ENCODE measurements at regions not wholly inside any gene's neighbourhood (a gene's known extent, or its start where the extent isn't known, plus 50 kb on each side); places are given as distances from the start of the nearest gene placed in this dataset.
A peak's percentile ranks its signal among the peaks of the same experiment; 100 is the strongest.

DNA sequence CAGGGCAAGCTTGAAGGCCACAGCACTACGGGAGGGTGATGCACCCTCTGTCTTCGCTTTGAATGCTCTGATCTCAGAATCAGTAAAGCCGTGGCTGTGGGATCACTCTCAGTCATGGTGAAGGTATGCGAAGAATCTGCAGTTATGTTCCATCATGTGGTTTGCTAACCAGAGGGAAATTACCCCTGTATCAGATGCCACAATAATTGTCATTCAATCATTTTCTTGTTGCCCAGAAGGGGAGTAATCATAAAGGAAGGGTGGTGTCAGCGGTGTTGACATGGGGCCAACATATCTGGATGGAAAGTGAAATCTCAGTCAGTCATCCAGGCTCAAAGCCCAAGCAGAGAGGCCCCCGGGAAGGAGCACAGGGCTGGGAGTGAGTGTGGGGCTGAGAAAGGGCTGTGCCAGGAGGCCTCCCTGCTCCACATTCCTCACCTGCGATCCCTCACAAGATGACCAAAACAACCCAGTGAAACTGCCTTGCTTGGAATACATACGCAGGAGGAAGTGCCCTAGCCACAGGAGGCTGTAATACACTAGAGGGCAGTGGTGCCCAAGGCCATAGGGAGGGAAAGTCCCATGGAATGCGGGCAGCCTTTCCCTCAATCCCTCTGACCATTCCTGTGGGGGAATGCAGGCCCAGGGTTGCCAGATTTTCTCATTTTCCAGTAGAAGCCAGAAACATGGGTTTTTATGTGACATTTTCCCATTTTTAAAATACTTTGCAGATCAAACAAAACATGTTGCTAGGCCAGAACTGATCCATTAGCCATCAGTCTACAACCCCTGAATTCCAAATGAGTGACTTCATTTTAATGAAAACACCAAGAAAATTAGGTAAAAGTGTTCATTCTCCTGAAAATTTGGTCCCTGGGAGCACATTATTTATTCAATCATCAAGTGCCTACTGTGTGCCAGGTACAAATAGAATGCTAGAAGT, 95.7 kb upstream of the VANGL1 start:
- TF ChIP-seq, protein P1, sequence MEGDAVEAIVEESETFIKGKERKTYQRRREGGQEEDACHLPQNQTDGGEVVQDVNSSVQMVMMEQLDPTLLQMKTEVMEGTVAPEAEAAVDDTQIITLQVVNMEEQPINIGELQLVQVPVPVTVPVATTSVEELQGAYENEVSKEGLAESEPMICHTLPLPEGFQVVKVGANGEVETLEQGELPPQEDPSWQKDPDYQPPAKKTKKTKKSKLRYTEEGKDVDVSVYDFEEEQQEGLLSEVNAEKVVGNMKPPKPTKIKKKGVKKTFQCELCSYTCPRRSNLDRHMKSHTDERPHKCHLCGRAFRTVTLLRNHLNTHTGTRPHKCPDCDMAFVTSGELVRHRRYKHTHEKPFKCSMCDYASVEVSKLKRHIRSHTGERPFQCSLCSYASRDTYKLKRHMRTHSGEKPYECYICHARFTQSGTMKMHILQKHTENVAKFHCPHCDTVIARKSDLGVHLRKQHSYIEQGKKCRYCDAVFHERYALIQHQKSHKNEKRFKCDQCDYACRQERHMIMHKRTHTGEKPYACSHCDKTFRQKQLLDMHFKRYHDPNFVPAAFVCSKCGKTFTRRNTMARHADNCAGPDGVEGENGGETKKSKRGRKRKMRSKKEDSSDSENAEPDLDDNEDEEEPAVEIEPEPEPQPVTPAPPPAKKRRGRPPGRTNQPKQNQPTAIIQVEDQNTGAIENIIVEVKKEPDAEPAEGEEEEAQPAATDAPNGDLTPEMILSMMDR (IDR thresholded peaks at IDR 0.05; ENCODE audit: low read depth, low read length) = peak; percentile 69
- peak; percentile 66 for DNase-seq (ENCODE audit: extremely low read depth, low read depth)

DNA sequence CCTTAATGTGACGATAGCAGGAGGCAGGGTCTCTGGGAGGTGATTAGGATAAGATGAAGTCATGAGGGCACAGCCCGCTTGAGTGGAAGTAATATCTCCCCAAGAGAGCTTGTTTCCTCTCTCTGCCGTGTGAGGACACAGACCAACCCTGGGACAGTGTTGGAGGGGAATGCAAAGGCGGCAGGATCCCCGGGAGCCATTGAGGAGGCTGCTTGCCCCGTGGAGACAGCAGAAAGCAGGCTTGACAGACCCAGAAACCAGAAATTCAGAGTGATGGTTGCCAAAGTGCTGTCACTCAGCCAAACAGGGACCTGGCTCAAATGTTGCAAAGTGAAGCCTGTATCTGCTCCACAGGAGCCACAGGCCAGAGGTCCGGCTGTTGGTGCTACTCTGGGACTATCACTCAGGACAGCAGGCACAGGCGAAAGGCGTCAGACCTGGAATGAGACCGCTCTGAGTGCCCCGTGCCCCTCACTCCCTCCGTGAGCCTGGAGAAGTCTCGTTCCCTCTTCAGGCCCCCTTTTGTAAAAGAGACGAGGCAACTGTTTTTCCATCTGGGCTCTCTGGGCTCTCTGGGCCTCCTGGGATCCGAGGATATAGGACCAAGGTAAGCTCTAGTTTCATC, 96.6 kb upstream of the VANGL1 start:
- DNase-seq (ENCODE audit: extremely low read depth, low read depth) = no peak
- TF ChIP-seq, protein P1 (IDR thresholded peaks at IDR 0.05; ENCODE audit: low read depth, low read length) = no peak

DNA sequence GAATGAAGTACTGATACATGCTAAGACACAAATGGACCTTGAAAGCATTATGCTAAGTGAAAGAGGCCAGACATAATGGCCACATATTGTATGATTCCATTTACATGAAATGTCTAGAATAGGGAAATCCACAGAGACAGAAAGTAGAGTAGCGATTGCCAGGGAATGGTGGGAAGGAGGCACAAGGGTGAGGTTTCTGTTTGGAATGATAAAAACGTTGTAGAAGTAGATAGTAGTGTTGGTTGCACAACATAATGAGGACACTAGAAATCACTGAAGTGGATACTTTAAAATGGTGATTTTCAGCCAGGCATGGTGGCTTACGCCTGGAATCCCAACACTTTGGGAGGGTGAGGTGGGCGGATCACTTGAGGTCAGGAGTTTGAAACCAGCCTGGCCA, 97.6 kb upstream of the VANGL1 start:
- DNase-seq (ENCODE audit: extremely low read depth, low read depth) = no peak
- TF ChIP-seq, protein P1 (IDR thresholded peaks at IDR 0.05; ENCODE audit: low read depth, low read length) = no peak

DNA sequence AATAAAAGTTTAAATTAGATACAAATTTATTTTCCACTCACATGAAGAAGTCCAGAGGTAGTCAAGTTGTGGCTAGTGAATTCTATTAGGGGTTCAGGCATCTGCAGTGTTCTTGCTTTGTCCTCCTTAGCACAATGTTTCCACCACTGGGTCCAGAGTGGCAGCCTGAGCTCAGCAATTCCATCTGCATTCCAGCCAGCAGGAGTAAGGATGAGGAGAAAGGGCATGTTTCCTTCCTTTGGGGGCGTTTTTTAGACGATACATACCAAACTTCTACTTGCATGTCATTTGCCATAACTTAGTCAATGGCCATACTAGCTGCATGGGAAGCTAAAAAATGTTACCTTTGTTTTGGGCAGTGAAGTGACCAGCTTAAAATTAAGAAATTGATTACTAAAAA, 98.5 kb upstream of the VANGL1 start:
- TF ChIP-seq, protein P1 (IDR thresholded peaks at IDR 0.05; ENCODE audit: low read depth, low read length) = no peak
- DNase-seq (ENCODE audit: extremely low read depth, low read depth) = no peak

DNA sequence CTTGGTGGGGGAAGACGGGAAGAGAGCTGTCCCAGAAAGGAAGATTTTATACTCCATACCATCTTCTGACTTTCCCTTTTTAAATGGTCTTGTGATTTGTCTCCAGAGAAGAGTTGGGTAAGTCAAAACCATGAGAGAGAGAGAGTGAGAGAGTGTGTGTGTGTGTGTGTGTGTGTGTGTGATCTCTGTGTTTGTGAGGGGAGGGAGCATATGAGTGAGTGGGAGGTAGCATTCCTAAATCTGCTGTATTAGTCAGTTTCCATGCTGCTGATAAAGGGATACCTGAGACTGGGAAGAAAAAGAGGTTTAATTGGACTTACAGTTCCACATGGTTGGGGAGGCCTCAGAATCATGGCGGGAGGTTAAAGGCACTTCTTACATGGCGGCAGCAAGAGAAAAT, 102.0 kb upstream of the VANGL1 start:
- TF ChIP-seq, protein P1 (IDR thresholded peaks at IDR 0.05; ENCODE audit: low read depth, low read length) = no peak
- no peak for DNase-seq (ENCODE audit: extremely low read depth, low read depth)

DNA sequence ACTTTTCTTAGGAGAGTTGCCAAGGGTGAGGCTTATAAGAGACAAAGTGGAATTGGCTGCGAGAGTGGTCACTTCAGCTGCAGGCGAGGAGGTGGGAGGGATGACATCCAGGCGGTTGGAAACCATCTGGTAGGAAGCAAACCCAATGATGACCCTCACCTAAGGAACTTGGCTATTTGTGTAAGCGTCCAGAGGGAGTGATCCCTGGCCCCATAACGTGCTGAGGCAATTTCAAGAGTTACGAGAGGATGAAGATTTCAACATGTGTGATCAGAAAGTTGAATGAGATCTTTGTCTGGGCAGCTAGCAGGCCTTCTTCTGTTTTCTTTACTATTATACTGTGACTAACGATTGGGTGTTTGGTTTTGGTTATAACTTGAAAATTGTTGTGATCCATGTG, 102.7 kb upstream of the VANGL1 start:
- TF ChIP-seq, protein P1 (IDR thresholded peaks at IDR 0.05; ENCODE audit: low read depth, low read length) = no peak
- no peak for DNase-seq (ENCODE audit: extremely low read depth, low read depth)

DNA sequence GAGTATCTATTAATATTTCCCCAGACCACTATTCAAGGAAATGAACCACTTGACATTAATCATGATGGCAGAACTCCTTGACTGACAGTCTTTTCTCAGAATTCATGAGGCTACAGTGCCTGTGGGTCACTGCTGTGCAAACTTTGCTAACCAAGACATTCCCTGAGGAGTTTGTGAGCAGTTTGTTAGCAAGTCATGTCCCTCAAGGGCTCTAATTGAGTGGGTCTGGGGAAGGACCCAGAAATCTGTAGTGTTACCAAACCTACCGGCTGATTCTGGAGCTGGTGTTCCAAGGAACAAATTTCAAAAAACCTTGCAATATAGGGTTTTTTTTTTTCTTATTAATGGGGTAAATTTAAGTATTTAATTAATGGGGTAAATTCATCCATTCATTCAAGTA, 103.2 kb upstream of the VANGL1 start:
- TF ChIP-seq, protein P1 (IDR thresholded peaks at IDR 0.05; ENCODE audit: low read depth, low read length) = no peak
- no peak for DNase-seq (ENCODE audit: extremely low read depth, low read depth)

Data from AG09319 (cell line).